Spleen (tissue), 7 donors: ENCODE measurements at regions not wholly inside any gene's neighbourhood (a gene's known extent, or its start where the extent isn't known, plus 50 kb on each side); places are given as distances from the start of the nearest gene placed in this dataset.

Experiments
- POLR2A ChIP-seq, 3 donors: fragments of 450-650 bp; IDR thresholded peaks; one replicate each; pipeline ENCODE4 v1.5.1; 2017; ENCODE audit warnings: antibody characterized with exemption in 3 of 3, mild to moderate bottlenecking in 1 of 3
- POLR2AphosphoS5 ChIP-seq, 3 donors: sonication (generic); formaldehyde crosslinking; IDR thresholded peaks; one replicate each; pipeline ENCODE4 v1.5.1; 2017; ENCODE audit warnings: antibody characterized with exemption in 3 of 3
- TF ChIP-seq, protein P1 (sequence below), 11 experiments: fragments of 200-600 bp in 7 of 11; fragments of 450-650 bp in 4 of 11; sonication (generic) in 4 of 11; IDR thresholded peaks in 8 of 11; conservative IDR thresholded peaks in 3 of 11; 1 replicate in 7 of 11; 2 replicates in 4 of 11; pipeline versions ENCODE4 v1.4.0 to v1.8.0; 2016 to 2021; ENCODE audit warnings: antibody characterized with exemption in 11 of 11, inconsistent platforms in 4 of 11, mild to moderate bottlenecking in 1 of 11
- donor health status: DM: no; HTN: no; CAD: no; lungs with moderate emphysema.
- donor health status: DM: no; HTN: no; CAD: no.
- donor health status: DM: no; HTN: no; CAD: no.

DNA sequence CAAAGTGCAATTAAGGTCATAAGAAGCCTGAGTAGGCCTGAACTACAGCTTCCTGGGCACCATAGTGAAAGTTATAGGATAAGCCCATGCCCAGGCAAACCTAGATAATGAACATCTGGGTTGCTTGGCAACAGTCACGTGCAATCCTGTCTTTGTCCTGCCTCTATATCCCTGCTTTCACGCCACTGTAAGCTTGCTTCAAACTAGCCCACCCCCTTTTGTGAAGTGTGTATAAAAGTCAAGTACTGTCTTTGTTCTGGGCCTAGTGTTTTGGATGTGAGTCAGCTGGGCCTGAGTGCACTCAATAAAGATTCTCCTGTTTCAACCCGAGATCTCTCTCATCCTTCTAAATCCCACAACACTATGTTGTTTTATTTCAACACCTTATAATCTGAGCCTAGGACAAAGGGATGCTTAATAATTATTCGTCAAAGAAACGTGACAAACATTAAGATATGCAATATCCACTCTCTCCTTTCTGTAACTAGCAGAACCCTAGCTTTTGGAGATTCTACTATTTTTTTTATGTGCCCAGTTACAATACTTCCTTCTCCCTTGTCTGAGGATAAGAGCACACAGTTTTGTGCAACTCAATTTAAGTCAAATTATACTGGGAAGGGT, 927.8 kb downstream of the SUCLG1 start:
- TF ChIP-seq, protein P1, sequence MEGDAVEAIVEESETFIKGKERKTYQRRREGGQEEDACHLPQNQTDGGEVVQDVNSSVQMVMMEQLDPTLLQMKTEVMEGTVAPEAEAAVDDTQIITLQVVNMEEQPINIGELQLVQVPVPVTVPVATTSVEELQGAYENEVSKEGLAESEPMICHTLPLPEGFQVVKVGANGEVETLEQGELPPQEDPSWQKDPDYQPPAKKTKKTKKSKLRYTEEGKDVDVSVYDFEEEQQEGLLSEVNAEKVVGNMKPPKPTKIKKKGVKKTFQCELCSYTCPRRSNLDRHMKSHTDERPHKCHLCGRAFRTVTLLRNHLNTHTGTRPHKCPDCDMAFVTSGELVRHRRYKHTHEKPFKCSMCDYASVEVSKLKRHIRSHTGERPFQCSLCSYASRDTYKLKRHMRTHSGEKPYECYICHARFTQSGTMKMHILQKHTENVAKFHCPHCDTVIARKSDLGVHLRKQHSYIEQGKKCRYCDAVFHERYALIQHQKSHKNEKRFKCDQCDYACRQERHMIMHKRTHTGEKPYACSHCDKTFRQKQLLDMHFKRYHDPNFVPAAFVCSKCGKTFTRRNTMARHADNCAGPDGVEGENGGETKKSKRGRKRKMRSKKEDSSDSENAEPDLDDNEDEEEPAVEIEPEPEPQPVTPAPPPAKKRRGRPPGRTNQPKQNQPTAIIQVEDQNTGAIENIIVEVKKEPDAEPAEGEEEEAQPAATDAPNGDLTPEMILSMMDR (IDR thresholded peaks at IDR 0.05 in 8 of 11, conservative IDR thresholded peaks at IDR 0.05 in 3 of 11): no peak
- no peak for TF ChIP-seq POLR2AphosphoS5 (IDR thresholded peaks at IDR 0.05)
- TF ChIP-seq POLR2A (IDR thresholded peaks at IDR 0.05): no peak
